DMS153 treated with DMSO at 0.1 percent for 48 hours (cell line): ENCODE measurements at regions not wholly inside any gene's neighbourhood (a gene's known extent, or its start where the extent isn't known, plus 50 kb on each side); places are given as distances from the start of the nearest gene placed in this dataset.

Experiments used
- DNase-seq: peaks from one replicate; lab custom pipeline; 2025; ENCODE audit not compliant: unreplicated experiment; lab: John Stamatoyannopoulos, UW

- no peak for DNase-seq
Observed at GRCh38 chr4:27251771-27252170, 391.1 kb downstream of the STIM2 start.

GRCh38 chr4:27267339-27267969, 406.8 kb downstream of the STIM2 start:
- no peak for DNase-seq

GRCh38 chr4:27267970-27268355, 407.3 kb downstream of the STIM2 start:
- DNase-seq, result no peak

GRCh38 chr4:27270435-27270834, 409.8 kb downstream of the STIM2 start:
- DNase-seq, result no peak

- no peak for DNase-seq
Observed at GRCh38 chr4:27271555-27271954, 410.9 kb downstream of the STIM2 start.

- DNase-seq, result no peak
Observed at GRCh38 chr4:27272217-27272616, 411.6 kb downstream of the STIM2 start.

- DNase-seq, result peak; percentile 59
Observed at GRCh38 chr4:27276307-27277073, 415.8 kb downstream of the STIM2 start.

- peak; percentile 5 for DNase-seq
Observed at GRCh38 chr4:27278615-27279375, 418.2 kb downstream of the STIM2 start.

- no peak for DNase-seq
Observed at GRCh38 chr4:27288496-27288895, 427.9 kb downstream of the STIM2 start.

- no peak for DNase-seq
Observed at GRCh38 chr4:27289704-27290103, 429.1 kb downstream of the STIM2 start.

GRCh38 chr4:27293831-27294230, 433.2 kb downstream of the STIM2 start:
- DNase-seq, result no peak

- no peak for DNase-seq
Observed at GRCh38 chr4:27304751-27305150, 444.1 kb downstream of the STIM2 start.

GRCh38 chr4:27305246-27305645, 444.6 kb downstream of the STIM2 start:
- no peak for DNase-seq

GRCh38 chr4:27308379-27308778, 447.7 kb downstream of the STIM2 start:
- DNase-seq, result no peak

GRCh38 chr4:27315625-27316024, 455.0 kb downstream of the STIM2 start:
- no peak for DNase-seq

- DNase-seq, result no peak
Observed at GRCh38 chr4:27316176-27316575, 455.5 kb downstream of the STIM2 start.

GRCh38 chr4:27318740-27319139, 458.1 kb downstream of the STIM2 start:
- DNase-seq, result no peak

GRCh38 chr4:27326991-27327390, 466.4 kb downstream of the STIM2 start:
- DNase-seq, result no peak

GRCh38 chr4:27327421-27328181, 467.0 kb downstream of the STIM2 start:
- no peak for DNase-seq

- no peak for DNase-seq
Observed at GRCh38 chr4:27338530-27338929, 477.9 kb downstream of the STIM2 start.

- no peak for DNase-seq
Observed at GRCh38 chr4:27343411-27343810, 482.8 kb downstream of the STIM2 start.
